AG09309 (cell line): ENCODE measurements at regions not wholly inside any gene's neighbourhood (a gene's known extent, or its start where the extent isn't known, plus 50 kb on each side); places are given as distances from the start of the nearest gene placed in this dataset.
"Not testable (repeated sequence)": the region's sequence is repeated elsewhere in the genome, so short reads cannot be mapped to it uniquely, and the experiment has no call there.

Experiments
- DNase-seq: peaks from one replicate; pipeline ENCODE4 v3.0.0-alpha.2; 2010; ENCODE audit warnings: low read depth
- H3K4me3 ChIP-seq: 2 replicates; pipeline ENCODE4 v1.5.1; 2011; ENCODE audit warnings: mild to moderate bottlenecking, low read depth, low read length, moderate library complexity; ENCODE audit not compliant: control insufficient read depth
- CTCF ChIP-seq: IDR thresholded peaks from 2 replicates; pipeline ENCODE4 v1.5.1; 2011; ENCODE audit warnings: mild to moderate bottlenecking, low read depth, low read length, inconsistent platforms; ENCODE audit not compliant: insufficient read depth, control insufficient read depth; ENCODE audit errors: missing control alignments

GRCh38 chr9:63817622-63818518 is 1467.1 kb downstream of the FOXD4L5 start:
- TF ChIP-seq CTCF, result no peak
- peak overlapping the region; percentile 34; the same call in 1 of the 2 replicates for H3K4me3 ChIP-seq
- DNase-seq, result no peak

GRCh38 chr9:63816751-63817621 is 1468.0 kb downstream of the FOXD4L5 start:
- peak overlapping the region; percentile 34 for H3K4me3 ChIP-seq
- no peak for TF ChIP-seq CTCF
- peak; percentile 25 for DNase-seq

- H3K4me3 ChIP-seq, result not testable (repeated sequence)
Measured at GRCh38 chr9:63814970-63815669, 1469.9 kb downstream of the FOXD4L5 start.

GRCh38 chr9:63813391-63814021 is 1471.5 kb downstream of the FOXD4L5 start:
- not testable (repeated sequence) for DNase-seq, H3K4me3 ChIP-seq

More at GRCh38 chr9:63814970-63815669, 1469.9 kb downstream of the FOXD4L5 start:
- DNase-seq, result not testable (repeated sequence)

GRCh38 chr9:63812822-63813221 is 1472.2 kb downstream of the FOXD4L5 start:
- not testable (repeated sequence) for DNase-seq, H3K4me3 ChIP-seq

GRCh38 chr9:63804205-63804604 is 1480.8 kb downstream of the FOXD4L5 start:
- not testable (repeated sequence) for DNase-seq, H3K4me3 ChIP-seq

GRCh38 chr9:63794081-63794685 is 1490.8 kb downstream of the FOXD4L5 start:
- not testable (repeated sequence) for DNase-seq, H3K4me3 ChIP-seq

- not testable (repeated sequence) for DNase-seq
Measured at GRCh38 chr9:63787454-63787853, 1497.6 kb downstream of the FOXD4L5 start.

GRCh38 chr9:63785059-63785458 is 1500.0 kb downstream of the FOXD4L5 start:
- DNase-seq, H3K4me3 ChIP-seq: not testable (repeated sequence)

More at GRCh38 chr9:63787454-63787853, 1497.6 kb downstream of the FOXD4L5 start:
- H3K4me3 ChIP-seq, result not testable (repeated sequence)

- not testable (repeated sequence) for DNase-seq, H3K4me3 ChIP-seq
Measured at GRCh38 chr9:63784421-63784820, 1500.6 kb downstream of the FOXD4L5 start.

- not testable (repeated sequence) for DNase-seq
Measured at GRCh38 chr9:63781817-63782439, 1503.1 kb downstream of the FOXD4L5 start.

GRCh38 chr9:63781390-63781789 is 1503.6 kb downstream of the FOXD4L5 start:
- H3K4me3 ChIP-seq, DNase-seq: not testable (repeated sequence)

More at GRCh38 chr9:63781817-63782439, 1503.1 kb downstream of the FOXD4L5 start:
- H3K4me3 ChIP-seq, result not testable (repeated sequence)

GRCh38 chr9:63776220-63776619 is 1508.8 kb downstream of the FOXD4L5 start:
- not testable (repeated sequence) for DNase-seq

GRCh38 chr9:63775092-63775426 is 1510.0 kb downstream of the FOXD4L5 start:
- not testable (repeated sequence) for H3K4me3 ChIP-seq, DNase-seq

More at GRCh38 chr9:63776220-63776619, 1508.8 kb downstream of the FOXD4L5 start:
- H3K4me3 ChIP-seq, result not testable (repeated sequence)
